WERI-Rb-1 (cell line): ENCODE measurements at regions not wholly inside any gene's neighbourhood (a gene's known extent, or its start where the extent isn't known, plus 50 kb on each side); places are given as distances from the start of the nearest gene placed in this dataset.

Source experiments
- DNase-seq: peaks from one replicate; pipeline ENCODE4 v3.0.0-alpha.2; 2020
- H3K27ac ChIP-seq: fragments of 250-450 bp; sonication (Bioruptor Pico); 2 replicates; pipeline ENCODE4 v1.5.1; 2020; ENCODE audit warnings: mild to moderate bottlenecking, moderate library complexity
- H3K27me3 ChIP-seq: fragments of 250-450 bp; sonication (Bioruptor Pico); 2 replicates; pipeline ENCODE4 v1.5.1; 2021; ENCODE audit warnings: mild to moderate bottlenecking, low read depth, moderate library complexity; ENCODE audit not compliant: insufficient read depth, severe bottlenecking
- H3K36me3 ChIP-seq: fragments of 250-450 bp; sonication (Bioruptor Pico); 2 replicates; pipeline ENCODE4 v1.5.1; 2020; ENCODE audit warnings: mild to moderate bottlenecking, moderate library complexity
- H3K4me3 ChIP-seq: 2 replicates; pipeline ENCODE4 v1.5.1; 2011; ENCODE audit warnings: low read depth, mild to moderate bottlenecking, control low read depth, low read length
- H3K9me3 ChIP-seq: fragments of 250-450 bp; sonication (Bioruptor Pico); 2 replicates; pipeline ENCODE4 v1.5.1; 2021; ENCODE audit warnings: mild to moderate bottlenecking, moderate library complexity; ENCODE audit not compliant: severe bottlenecking
- CTCF ChIP-seq: IDR thresholded peaks from 2 replicates; pipeline ENCODE4 v1.5.1; 2011; ENCODE audit warnings: low read depth, mild to moderate bottlenecking, control low read depth, inconsistent platforms, low read length

GRCh38 chr18:51878724-51879123, 461.3 kb upstream of the DCC start:
- no peak for TF ChIP-seq CTCF
- no peak for DNase-seq
- Histone ChIP-seq H3K27me3 (no peaks in the 10 kb centered on the region), H3K36me3 (no peaks in the 10 kb centered on the region), H3K9me3 (no peaks in the 10 kb centered on the region), H3K4me3 (no peak overlapping the region), H3K27ac (no peak overlapping the region)

- no peak for DNase-seq
- H3K4me3 ChIP-seq: no peak overlapping the region
- TF ChIP-seq CTCF: no peak
- H3K36me3 ChIP-seq: no peaks in the 10 kb centered on the region
- H3K27ac ChIP-seq: no peak overlapping the region
- no peaks in the 10 kb centered on the region for H3K9me3 ChIP-seq
- no peaks in the 10 kb centered on the region for H3K27me3 ChIP-seq
These were observed 460.7 kb upstream of the DCC start for GRCh38 chr18:51879329-51879728.

- DNase-seq: no peak
- H3K4me3 ChIP-seq: no peak overlapping the region
- H3K27me3 ChIP-seq: no peaks in the 10 kb centered on the region
- no peaks in the 10 kb centered on the region for H3K36me3 ChIP-seq
- no peak for TF ChIP-seq CTCF
- H3K27ac ChIP-seq: no peak overlapping the region
- H3K9me3 ChIP-seq: no peaks in the 10 kb centered on the region
These were observed 458.6 kb upstream of the DCC start for GRCh38 chr18:51881394-51881793.

DNA sequence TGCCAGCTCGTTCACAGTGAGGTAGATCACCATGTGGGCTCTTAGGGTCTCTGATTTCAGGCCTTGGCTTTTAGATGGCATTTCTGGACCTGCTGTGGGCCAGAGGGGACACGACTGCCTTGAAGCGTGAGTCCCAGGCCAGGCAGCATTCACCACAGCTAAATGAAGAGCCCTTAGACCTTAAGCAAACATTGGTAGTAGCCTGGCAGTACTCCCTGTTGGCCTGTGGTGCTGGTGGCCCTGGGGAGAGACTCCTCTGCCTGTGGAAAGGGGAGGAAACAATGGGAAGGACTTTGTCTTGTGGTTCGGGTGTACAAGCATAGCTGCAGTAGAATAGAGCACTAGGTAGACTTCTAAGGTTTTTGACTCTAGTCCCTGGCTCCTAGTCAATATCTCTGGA, 456.0 kb upstream of the DCC start:
- H3K27me3 ChIP-seq: no peaks in the 10 kb centered on the region
- H3K9me3 ChIP-seq: no peaks in the 10 kb centered on the region
- no peak overlapping the region for H3K4me3 ChIP-seq
- H3K36me3 ChIP-seq: no peaks in the 10 kb centered on the region
- no peak for DNase-seq
- H3K27ac ChIP-seq: no peak overlapping the region
- no peak for TF ChIP-seq CTCF

DNA sequence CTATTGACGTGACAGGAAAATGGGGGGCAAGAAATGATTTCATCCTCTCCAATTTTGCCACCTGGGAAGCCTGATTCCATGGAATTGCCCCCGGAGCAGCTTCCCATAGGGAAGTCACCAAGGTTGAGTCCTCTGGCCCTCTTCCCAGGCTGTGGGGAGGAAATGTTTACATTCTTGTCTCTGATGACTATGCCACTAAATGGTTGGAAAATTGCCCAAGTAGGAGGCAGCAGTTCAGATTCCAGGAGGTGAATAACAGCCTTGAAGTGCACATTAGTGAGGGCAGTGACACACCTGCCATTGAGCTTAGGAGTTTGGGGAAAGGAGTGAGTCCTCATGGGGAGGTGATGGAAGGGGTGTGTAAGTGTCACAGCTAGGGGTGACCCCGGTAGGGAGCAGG, 449.2 kb upstream of the DCC start:
- no peak for DNase-seq
- no peaks in the 10 kb centered on the region for H3K27me3 ChIP-seq
- no peak overlapping the region for H3K4me3 ChIP-seq
- no peak overlapping the region for H3K27ac ChIP-seq
- H3K9me3 ChIP-seq: no peaks in the 10 kb centered on the region
- no peak for TF ChIP-seq CTCF
- H3K36me3 ChIP-seq: no peaks in the 10 kb centered on the region

- TF ChIP-seq CTCF: no peak
- H3K9me3 ChIP-seq: no peaks in the 10 kb centered on the region
- no peak overlapping the region for H3K27ac ChIP-seq
- no peak for DNase-seq
- H3K4me3 ChIP-seq: no peak overlapping the region
- H3K36me3 ChIP-seq: no peaks in the 10 kb centered on the region
- H3K27me3 ChIP-seq: no peaks in the 10 kb centered on the region
These were observed 448.1 kb upstream of the DCC start for GRCh38 chr18:51891876-51892275.
